ENCODE measurements at regions not wholly inside any gene's neighbourhood (a gene's known extent, or its start where the extent isn't known, plus 50 kb on each side); places are given as distances from the start of the nearest gene placed in this dataset.

- TF ChIP-seq, protein P1, sequence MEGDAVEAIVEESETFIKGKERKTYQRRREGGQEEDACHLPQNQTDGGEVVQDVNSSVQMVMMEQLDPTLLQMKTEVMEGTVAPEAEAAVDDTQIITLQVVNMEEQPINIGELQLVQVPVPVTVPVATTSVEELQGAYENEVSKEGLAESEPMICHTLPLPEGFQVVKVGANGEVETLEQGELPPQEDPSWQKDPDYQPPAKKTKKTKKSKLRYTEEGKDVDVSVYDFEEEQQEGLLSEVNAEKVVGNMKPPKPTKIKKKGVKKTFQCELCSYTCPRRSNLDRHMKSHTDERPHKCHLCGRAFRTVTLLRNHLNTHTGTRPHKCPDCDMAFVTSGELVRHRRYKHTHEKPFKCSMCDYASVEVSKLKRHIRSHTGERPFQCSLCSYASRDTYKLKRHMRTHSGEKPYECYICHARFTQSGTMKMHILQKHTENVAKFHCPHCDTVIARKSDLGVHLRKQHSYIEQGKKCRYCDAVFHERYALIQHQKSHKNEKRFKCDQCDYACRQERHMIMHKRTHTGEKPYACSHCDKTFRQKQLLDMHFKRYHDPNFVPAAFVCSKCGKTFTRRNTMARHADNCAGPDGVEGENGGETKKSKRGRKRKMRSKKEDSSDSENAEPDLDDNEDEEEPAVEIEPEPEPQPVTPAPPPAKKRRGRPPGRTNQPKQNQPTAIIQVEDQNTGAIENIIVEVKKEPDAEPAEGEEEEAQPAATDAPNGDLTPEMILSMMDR (IDR thresholded peaks at IDR 0.05; ENCODE audit: insufficient read depth, low read depth, low read length), result no peak
- no peak for TF ChIP-seq EZH2 (IDR thresholded peaks at IDR 0.05; ENCODE audit: insufficient read depth, low read length)
Measured at GRCh38 chr9:135035781-135036760, 51.4 kb upstream of the OLFM1 start.
